GM12873 (cell line): ENCODE measurements at regions not wholly inside any gene's neighbourhood (a gene's known extent, or its start where the extent isn't known, plus 50 kb on each side); places are given as distances from the start of the nearest gene placed in this dataset.

ENCODE experiments used
- TF ChIP-seq, protein P1 (sequence below): IDR thresholded peaks from 2 replicates; pipeline ENCODE4 v1.5.1; 2012; ENCODE audit warnings: low read depth, mild to moderate bottlenecking, moderate library complexity, low read length, control low read depth; ENCODE audit not compliant: insufficient read depth; ENCODE audit errors: missing control alignments

DNA sequence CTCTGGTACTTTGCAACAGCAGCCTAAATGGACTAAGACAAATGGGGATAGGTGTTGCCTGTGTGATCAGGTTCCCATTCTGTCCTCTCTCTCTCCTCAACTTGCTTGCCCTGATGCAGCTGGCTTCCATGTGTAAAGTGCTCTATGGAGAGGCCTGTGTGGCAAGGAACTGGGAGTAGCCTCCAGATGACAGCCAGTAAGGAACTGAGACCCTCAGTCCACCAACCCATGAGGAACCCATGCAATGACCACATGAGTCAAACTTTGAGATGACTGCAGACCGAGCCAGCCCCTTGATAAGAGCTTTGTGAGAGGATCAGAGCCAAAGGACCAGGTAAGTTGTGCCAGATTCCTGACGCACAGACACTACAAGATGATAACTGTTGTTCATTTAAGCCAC, 74.6 kb upstream of the ADPGK start:
- TF ChIP-seq, protein P1, sequence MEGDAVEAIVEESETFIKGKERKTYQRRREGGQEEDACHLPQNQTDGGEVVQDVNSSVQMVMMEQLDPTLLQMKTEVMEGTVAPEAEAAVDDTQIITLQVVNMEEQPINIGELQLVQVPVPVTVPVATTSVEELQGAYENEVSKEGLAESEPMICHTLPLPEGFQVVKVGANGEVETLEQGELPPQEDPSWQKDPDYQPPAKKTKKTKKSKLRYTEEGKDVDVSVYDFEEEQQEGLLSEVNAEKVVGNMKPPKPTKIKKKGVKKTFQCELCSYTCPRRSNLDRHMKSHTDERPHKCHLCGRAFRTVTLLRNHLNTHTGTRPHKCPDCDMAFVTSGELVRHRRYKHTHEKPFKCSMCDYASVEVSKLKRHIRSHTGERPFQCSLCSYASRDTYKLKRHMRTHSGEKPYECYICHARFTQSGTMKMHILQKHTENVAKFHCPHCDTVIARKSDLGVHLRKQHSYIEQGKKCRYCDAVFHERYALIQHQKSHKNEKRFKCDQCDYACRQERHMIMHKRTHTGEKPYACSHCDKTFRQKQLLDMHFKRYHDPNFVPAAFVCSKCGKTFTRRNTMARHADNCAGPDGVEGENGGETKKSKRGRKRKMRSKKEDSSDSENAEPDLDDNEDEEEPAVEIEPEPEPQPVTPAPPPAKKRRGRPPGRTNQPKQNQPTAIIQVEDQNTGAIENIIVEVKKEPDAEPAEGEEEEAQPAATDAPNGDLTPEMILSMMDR = no peak

DNA sequence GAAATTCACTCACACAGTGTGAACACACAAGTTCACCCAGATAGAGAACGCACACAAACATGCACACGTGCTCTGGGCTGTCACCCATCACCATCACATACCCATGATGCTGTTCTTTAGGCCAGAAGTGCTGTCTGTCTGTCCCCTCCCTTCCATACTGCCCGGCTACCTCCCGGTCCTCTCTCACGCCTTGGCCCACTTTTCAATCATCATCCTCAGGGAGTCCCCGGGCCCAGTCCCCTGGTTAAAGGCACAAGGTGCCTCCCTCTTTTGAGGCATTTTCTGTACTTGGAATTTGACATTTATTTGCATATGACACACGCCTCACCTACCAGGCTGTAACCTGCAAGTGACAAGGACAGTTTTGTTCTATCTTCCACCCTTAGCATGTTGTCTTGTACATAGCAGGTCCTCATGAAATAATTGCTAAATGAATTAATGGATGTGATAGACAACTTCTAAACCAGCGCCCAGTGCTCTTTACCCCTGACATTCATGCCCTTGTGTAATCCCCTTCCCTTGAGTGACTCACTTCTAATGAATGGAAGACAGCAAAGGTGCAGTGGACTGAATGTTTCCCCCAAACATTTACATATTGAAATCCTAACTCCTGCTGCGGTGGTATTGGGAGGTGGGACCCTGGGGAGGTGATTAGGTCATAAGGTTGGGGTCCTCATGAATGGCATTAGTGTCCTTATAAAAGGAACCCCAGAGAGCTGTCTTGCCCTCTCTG, 73.9 kb upstream of the ADPGK start:
- TF ChIP-seq, protein P1 = no peak

DNA sequence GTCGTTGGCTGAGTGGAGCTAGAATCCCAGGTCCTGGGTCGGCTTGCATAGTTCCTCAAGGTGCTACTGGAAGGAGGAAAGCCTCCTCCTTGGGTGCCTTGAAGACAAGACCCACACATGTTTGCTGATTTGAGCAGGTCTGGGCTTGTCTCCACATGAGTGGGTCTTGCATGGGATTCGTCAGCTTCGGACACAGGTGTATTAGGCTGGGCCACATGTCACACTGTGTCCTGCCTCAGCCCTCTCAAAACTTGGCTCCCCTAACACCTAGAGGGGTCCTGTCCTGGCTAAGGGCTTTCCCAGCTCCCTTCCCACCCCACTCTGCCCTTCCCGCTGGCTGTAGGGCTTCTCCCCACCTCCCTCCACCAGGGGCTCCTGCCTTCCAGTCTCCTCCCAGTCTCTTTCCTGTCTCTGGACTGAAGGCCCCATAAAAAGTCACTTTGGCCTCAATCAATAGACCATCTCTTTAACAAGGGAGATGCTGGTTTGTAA, 73.0 kb upstream of the ADPGK start:
- TF ChIP-seq, protein P1 = no peak

DNA sequence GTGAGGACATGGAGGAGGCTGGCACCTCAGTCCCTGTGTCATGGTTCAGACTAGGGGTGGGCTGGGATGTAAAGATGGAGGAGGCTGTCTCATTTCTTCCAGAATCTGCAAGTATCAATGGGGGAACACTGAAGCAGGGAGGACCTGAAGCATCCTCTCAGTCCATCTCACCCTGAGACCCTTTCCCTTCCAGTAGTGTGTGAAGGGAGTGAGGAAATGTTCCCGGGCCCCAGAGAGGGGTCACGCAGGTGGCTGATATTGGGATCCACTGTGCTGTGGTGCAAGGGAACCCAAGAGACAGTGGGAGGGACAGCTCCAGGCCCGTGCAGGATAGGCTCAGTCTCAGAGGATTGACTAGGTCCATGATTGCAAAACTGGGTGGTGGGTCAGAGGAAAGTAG, 72.2 kb upstream of the ADPGK start:
- TF ChIP-seq, protein P1 = no peak

DNA sequence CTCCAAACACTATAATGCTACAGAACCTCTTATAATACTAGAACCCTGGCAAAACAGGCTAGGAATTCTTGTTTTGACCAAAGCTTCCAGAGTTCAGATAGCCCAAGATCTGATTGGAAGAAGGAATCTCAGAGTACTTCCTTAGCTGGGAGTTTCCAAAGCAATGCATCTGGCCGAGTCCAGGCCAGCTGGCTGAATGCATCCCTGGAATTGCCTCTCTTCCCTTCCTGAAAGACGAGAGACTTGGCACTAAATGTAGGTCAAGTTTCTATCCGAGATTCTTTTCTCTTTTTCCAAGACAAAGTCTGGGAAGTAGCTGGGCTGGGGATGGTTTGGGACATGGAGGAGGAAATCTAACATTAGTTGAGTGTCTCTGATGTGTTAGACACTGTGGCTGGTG, 68.7 kb upstream of the ADPGK start:
- TF ChIP-seq, protein P1 = no peak

DNA sequence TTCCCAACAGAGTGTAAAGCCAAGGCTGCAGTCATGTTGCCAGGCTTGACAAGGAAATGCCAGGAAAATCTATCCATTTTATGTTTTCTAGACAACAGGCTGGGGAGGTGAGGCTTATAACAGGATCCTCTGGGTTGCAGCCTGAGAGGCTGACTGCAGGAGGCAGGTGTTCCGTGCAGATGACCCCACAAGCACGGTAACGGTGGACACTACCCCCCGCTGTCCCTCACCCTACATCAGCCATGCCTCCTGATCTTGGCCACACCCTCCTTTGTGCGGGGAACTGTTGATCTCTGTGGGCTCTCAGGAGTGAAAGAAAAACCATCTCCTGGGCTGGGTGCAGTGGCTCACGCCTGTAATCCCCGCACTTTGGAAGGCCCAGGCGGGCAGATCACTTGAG, 68.0 kb upstream of the ADPGK start:
- TF ChIP-seq, protein P1 = no peak

DNA sequence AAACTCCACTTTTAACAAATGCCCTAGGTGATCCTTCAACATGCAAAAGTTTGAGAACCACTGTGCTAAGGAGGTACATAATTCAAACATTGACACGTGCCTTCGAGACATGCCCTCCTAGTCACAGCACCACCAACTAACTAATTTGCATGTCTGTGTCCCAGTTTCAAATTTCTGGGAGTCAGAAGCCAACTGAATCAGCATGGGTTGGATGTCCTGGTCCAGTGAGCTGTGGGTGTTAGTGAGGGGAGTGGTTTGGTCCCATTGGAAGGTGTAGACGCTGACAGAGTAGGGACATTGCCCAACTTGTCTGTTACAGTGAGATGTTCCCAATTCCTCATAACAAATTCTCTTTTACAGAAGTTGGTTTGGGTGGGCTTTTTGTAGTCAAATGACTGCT, 67.3 kb upstream of the ADPGK start:
- TF ChIP-seq, protein P1 = no peak
